ENCODE measurements at regions not wholly inside any gene's neighbourhood (a gene's known extent, or its start where the extent isn't known, plus 50 kb on each side); places are given as distances from the start of the nearest gene placed in this dataset.
A peak's percentile ranks its signal among the peaks of the same experiment; 100 is the strongest.
"Not testable (repeated sequence)": the region's sequence is repeated elsewhere in the genome, so short reads cannot be mapped to it uniquely, and the experiment has no call there.

DNA sequence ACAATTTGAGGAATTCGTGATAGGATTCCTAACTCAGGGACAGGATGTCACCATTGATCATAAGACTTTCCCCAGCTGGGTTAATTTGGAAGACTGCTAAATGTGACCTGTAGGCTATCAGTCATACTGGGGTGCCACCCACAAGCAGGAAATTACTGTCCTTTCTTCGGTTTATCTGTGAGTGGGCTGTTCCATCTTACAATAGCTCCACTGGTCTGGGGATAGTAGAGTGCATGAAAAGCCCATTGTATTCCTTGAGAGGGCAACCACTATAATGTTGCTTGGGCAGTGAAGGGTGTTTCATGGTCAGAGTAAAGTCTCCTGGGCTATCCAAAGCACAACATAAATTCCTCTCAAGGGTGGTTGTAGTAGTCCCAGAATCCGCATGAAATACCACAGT is 1523.0 kb upstream of the B3GALT2 start:
- DNase-seq (ENCODE audit: low spot score) = no peak

- DNase-seq (ENCODE audit: low spot score) = no peak
These were observed 1520.7 kb upstream of the B3GALT2 start for GRCh38 chr1:194707074-194707473.

DNA sequence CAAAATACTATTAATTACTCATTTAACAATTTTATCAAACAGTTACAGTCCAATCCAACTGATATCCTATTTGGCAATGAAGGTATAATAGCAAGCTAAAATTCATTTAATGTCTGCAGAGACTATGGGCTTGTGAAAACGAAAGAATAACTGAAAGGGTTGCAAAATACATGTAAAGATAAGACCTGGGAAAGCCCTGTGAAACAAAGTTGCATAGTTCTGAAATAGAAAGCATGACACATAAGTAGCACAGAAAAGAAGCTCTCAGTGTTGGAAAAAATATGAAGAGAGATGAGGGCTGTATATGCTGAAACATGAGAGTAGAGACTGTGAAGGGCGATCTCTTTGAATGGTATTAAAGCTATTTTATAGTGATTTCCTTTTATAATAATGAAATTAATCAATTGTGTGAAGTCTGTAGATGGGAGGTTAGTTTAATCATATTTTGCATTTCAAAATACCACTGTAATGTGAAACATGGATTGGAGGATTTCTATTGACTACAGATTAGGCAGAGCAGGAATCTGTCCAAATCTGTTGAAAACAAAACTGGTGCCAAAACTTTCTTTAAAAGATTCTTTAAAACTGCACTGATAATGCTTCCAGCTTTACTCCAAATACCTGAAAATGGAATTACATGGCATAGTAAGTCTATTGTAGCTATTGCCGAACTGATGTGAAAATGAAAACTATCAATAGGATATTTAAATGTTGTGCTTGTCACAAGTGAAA is 1518.9 kb upstream of the B3GALT2 start:
- DNase-seq (ENCODE audit: low spot score) = no peak

GRCh38 chr1:194698908-194699318 is 1512.5 kb upstream of the B3GALT2 start:
- peak; percentile 76 for DNase-seq (ENCODE audit: low spot score)

- no peak for DNase-seq (ENCODE audit: low spot score)
These were observed 1506.8 kb upstream of the B3GALT2 start for GRCh38 chr1:194693244-194693643.

DNA sequence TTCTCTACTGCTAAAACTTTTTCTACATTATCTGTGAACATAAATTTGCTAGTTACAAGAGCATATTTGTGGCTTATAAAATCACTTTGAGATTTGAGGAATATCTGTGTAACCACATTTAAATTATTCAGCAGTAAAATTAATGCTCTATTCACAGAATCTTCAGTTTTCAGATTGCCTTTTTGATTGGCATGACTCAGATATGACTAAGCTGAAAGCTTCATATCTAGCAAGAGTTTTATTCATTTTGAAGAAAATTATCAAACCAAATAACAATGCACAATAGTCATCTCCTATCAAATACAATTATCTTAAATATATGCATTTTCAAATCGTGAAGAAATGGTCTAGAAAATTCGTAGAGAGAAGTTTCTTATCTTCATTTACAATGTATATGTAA is 1498.2 kb upstream of the B3GALT2 start:
- DNase-seq (ENCODE audit: low spot score) = no peak

GRCh38 chr1:194658090-194658439 is 1471.7 kb upstream of the B3GALT2 start:
- no peak for DNase-seq (ENCODE audit: low spot score)

- no peak for DNase-seq (ENCODE audit: low spot score)
These were observed 1468.5 kb upstream of the B3GALT2 start for GRCh38 chr1:194654956-194655355.

DNA sequence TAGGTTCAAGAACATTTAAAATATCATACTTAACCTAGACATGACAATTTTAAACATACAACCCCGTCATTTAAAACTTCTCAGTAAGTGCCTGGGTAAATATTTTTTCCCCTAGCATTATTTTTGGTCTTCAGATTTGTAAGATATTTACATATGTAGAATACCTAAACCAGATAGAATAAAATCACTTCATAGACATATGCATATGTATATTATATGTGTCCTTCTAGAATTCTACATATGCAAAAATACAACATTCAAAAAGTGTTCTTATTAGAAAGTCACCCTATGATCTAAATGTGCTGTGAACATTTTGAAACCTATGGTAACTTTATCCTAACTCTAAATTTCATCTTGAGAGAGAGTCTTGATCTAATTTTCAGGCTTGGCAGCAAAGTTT is 1467.0 kb upstream of the B3GALT2 start:
- no peak for DNase-seq (ENCODE audit: low spot score)

GRCh38 chr1:194647118-194647517 is 1460.7 kb upstream of the B3GALT2 start:
- no peak for DNase-seq (ENCODE audit: low spot score)

DNA sequence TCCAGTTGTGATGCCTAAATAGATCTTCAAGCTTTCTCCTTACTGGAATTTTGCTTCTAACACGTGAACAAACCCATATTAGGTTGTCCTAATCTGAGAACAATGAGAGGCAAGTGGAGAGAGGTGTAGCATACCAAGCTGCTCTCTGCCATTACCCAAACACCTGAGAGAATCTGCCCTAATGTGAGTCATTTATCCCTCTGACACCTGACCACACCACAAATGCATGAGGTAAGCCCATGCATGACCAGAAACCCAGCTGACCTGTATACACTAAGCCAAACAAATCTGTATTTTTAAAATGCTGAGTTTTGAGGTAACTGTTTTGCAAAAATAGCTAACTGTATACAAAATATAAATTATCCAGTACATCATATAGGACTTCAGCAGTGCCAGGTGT is 1458.1 kb upstream of the B3GALT2 start:
- no peak for DNase-seq (ENCODE audit: low spot score)

- DNase-seq (ENCODE audit: low spot score) = no peak
These were observed 1453.9 kb upstream of the B3GALT2 start for GRCh38 chr1:194640322-194640721.

- DNase-seq (ENCODE audit: low spot score) = no peak
These were observed 1442.6 kb upstream of the B3GALT2 start for GRCh38 chr1:194629011-194629410.

- no peak for DNase-seq (ENCODE audit: low spot score)
These were observed 1438.4 kb upstream of the B3GALT2 start for GRCh38 chr1:194624833-194625232.

DNA sequence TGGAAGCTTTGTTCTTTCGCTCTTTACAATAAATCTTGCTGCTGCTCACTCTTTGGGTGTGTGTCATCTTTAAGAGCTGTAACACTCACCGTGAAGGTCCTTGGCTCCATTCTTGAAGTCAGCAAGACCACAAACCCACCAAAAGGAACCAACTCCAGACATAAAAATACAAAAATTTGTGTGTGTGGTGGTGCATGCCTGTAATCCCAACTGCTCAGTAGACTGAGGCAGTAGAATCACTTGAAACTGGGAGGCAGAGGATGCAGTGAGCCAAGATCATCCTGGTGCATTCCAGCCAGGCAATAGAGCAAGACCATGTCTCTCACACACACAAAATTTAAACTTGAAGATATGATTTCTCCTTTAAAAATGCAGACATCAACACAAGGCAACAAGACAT is 1431.7 kb upstream of the B3GALT2 start:
- DNase-seq (ENCODE audit: low spot score) = no peak

DNA sequence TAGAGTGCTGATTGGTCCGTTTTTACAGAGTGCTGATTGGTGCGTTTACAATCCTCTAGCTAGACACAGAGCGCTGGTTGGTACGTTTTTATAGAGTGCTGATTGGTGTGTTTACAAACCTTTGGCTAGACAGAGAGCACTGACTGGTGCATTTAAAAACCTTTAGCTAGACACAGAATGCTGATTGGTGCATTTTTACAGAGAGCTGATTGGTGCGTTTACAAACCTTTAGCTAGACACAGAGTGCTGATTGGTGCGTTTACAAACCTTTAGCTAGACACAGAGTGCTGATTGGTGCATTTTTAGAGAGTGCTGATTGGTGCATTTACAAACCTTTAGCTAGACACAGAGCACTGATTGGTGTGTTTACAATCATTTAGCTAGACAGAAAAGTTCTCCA is 1430.9 kb upstream of the B3GALT2 start:
- DNase-seq (ENCODE audit: low spot score) = not testable (repeated sequence)

GRCh38 chr1:194616835-194617234 is 1430.4 kb upstream of the B3GALT2 start:
- DNase-seq (ENCODE audit: low spot score) = no peak

DNA sequence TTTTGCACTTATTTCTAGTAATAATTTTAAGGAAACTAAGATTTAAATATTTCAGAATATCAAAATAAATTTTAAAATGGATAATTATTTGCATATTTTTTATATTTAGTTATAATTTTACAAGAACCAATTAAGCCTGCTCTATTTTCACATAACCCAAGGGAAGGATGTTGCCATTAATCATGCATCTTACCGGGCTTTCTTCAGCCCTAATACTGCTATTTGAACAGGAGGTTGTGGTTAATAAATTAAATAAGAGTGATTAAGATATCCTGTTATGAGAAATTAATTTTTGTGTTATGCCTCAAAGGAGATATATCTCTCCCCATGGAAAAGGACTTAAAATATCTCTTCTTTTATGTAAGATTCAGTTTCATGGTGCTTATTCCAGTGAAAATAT is 1415.8 kb upstream of the B3GALT2 start:
- no peak for DNase-seq (ENCODE audit: low spot score)

GRCh38 chr1:194600716-194601115 is 1414.3 kb upstream of the B3GALT2 start:
- no peak for DNase-seq (ENCODE audit: low spot score)

GRCh38 chr1:194598098-194598497 is 1411.7 kb upstream of the B3GALT2 start:
- peak; percentile 82 for DNase-seq (ENCODE audit: low spot score)

- no peak for DNase-seq (ENCODE audit: low spot score)
These were observed 1399.9 kb upstream of the B3GALT2 start for GRCh38 chr1:194586302-194586701.

DNA sequence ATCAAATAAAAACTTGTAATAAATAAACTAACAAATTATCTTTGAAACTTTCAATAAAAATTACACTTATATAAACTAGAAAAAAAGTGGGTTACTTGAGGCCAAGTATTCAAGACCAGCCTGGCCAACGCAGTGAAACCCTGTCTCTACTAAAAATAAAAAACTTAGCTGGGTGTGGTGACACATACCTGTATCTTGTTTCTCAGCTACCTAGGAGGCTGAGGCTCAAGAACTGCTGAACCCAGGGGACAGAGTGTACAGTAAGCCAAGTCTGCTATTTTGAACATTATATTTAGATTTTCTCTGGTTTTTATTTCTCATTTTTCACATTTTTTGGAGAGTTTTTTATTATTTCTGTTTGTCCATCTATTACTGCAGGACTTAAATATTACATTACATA is 1397.6 kb upstream of the B3GALT2 start:
- no peak for DNase-seq (ENCODE audit: low spot score)

GRCh38 chr1:194570476-194570875 is 1384.1 kb upstream of the B3GALT2 start:
- no peak for DNase-seq (ENCODE audit: low spot score)

DNA sequence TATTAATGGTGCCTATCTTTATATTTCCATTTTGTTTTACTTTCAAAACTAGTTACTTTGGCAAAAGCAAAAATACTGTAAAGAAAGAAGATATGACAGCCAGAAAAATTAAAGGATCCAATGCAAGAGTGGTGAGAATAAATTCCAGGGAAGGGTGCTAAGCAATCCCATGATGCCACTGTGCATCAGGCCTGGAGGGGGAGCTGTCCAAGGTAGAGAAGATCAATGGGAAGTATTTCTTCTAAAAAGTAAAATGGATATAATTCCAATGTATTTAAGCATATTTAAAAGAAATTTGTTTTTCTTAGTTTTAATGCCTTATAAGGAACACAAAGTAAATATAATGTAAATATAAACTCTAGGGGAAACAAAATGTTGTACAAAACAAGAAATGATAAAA is 1382.2 kb upstream of the B3GALT2 start:
- DNase-seq (ENCODE audit: low spot score) = no peak

Measured in SK-N-DZ (cell line).